BLaER1 treated with 17β-estradiol and CSF1 and Interleukin-3, amounts not matched to agents 10 nM and 100 nM (cell line): ENCODE measurements at regions not wholly inside any gene's neighbourhood (a gene's known extent, or its start where the extent isn't known, plus 50 kb on each side); places are given as distances from the start of the nearest gene placed in this dataset.
A peak's percentile ranks its signal among the peaks of the same experiment; 100 is the strongest.

Experiments used
- H3K27ac ChIP-seq, 11 experiments: shearing (Covaris generic); formaldehyde crosslinking; 2 replicates each; pipeline ENCODE4 v1.8.1; 2022
- H3K27me3 ChIP-seq, 11 experiments: shearing (Covaris generic); formaldehyde crosslinking; 2 replicates each; pipeline ENCODE4 v1.8.1; 2022
- H3K36me3 ChIP-seq, 11 experiments: shearing (Covaris generic); formaldehyde crosslinking; 2 replicates each; pipeline ENCODE4 v1.8.1; 2022
- H3K4me1 ChIP-seq, 10 experiments: shearing (Covaris generic); formaldehyde crosslinking; 2 replicates each; pipeline ENCODE4 v1.8.1; 2022
- H3K4me2 ChIP-seq, 11 experiments: shearing (Covaris generic); formaldehyde crosslinking; 2 replicates each; pipeline ENCODE4 v1.8.1; 2022
- H3K4me3 ChIP-seq, 10 experiments: shearing (Covaris generic); formaldehyde crosslinking; 2 replicates each; pipeline ENCODE4 v1.8.1; 2022
- H3K9ac ChIP-seq, 11 experiments: shearing (Covaris generic); formaldehyde crosslinking; 2 replicates each; pipeline ENCODE4 v1.8.1; 2022
- H3K9me3 ChIP-seq, 11 experiments: shearing (Covaris generic); formaldehyde crosslinking; replicated peaks in 1 of 11; 2 replicates each; pipeline ENCODE4 v1.8.1; 2022
- H4K20me1 ChIP-seq, 11 experiments: shearing (Covaris generic); formaldehyde crosslinking; 2 replicates each; pipeline ENCODE4 v1.8.1; 2022
- Cebpa-rat ChIP-seq, 11 experiments: shearing (Covaris generic); IDR thresholded peaks; 2 replicates each; pipeline ENCODE4 v1.8.1; 2022

- H3K36me3 ChIP-seq: no peaks in the 10 kb centered on the region
- no peak overlapping the region for H3K27ac ChIP-seq
- H3K4me2 ChIP-seq: peak overlapping the region in 6 of 11 experiments; percentile 1 to 46 (median 34); a peak in 8 of 22 replicates
- H3K4me3 ChIP-seq: no peak overlapping the region
- H3K9me3 ChIP-seq: peaks cover 0 to 26% (median 17%) of the 10 kb centered on the region in 11 experiments; a peak in 17 of 22 replicates
- H3K4me1 ChIP-seq: peaks cover 0 to 10% (median 0%) of the 10 kb centered on the region in 10 experiments; a peak in 8 of 20 replicates
- peaks cover 0 to 100% (median 0%) of the 10 kb centered on the region in 11 experiments; a peak in 8 of 22 replicates for H3K27me3 ChIP-seq
- TF ChIP-seq Cebpa-rat (IDR thresholded peaks at IDR 0.05): 0 out of 22 replicates have a peak, but pooled peaks of 1 of the 11 experiments have one; percentile 7
- peaks cover 0 to 22% (median 0%) of the 10 kb centered on the region in 11 experiments; a peak in 3 of 22 replicates for H4K20me1 ChIP-seq
- H3K9ac ChIP-seq: no peak overlapping the region
Measured at GRCh38 chr2:19120941-19121750, 237.3 kb downstream of the OSR1 start.

GRCh38 chr2:19120181-19120580 lies 238.2 kb downstream of the OSR1 start:
- no peak overlapping the region for H3K27ac ChIP-seq
- peaks cover 0 to 32% (median 17%) of the 10 kb centered on the region in 11 experiments; a peak in 17 of 22 replicates for H3K9me3 ChIP-seq
- H3K4me2 ChIP-seq: no peak overlapping the region
- no peaks in the 10 kb centered on the region for H3K36me3 ChIP-seq
- H3K4me1 ChIP-seq: peaks cover 0 to 10% (median 0%) of the 10 kb centered on the region in 10 experiments; a peak in 8 of 20 replicates
- H3K9ac ChIP-seq: no peak overlapping the region
- peaks cover 0 to 100% (median 0%) of the 10 kb centered on the region in 11 experiments; a peak in 8 of 22 replicates for H3K27me3 ChIP-seq
- no peak overlapping the region for H3K4me3 ChIP-seq
- peaks cover 0 to 22% (median 0%) of the 10 kb centered on the region in 11 experiments; a peak in 3 of 22 replicates for H4K20me1 ChIP-seq
- no peak for TF ChIP-seq Cebpa-rat (IDR thresholded peaks at IDR 0.05)

- Histone ChIP-seq H3K27me3 (peaks cover 0 to 100% (median 0%) of the 10 kb centered on the region in 11 experiments; a peak in 8 of 22 replicates), H3K27ac (no peak overlapping the region), H3K36me3 (no peaks in the 10 kb centered on the region), H3K9ac (no peak overlapping the region), H3K9me3 (peaks cover 0 to 32% (median 17%) of the 10 kb centered on the region in 11 experiments; a peak in 17 of 22 replicates), H3K4me3 (no peak overlapping the region), H4K20me1 (peaks cover 0 to 16% (median 0%) of the 10 kb centered on the region in 11 experiments; a peak in 3 of 22 replicates), H3K4me2 (no peak overlapping the region), H3K4me1 (peaks cover 0 to 10% (median 0%) of the 10 kb centered on the region in 10 experiments; a peak in 8 of 20 replicates)
- no peak for TF ChIP-seq Cebpa-rat (IDR thresholded peaks at IDR 0.05)
Measured at GRCh38 chr2:19119326-19120001, 239.0 kb downstream of the OSR1 start.

- TF ChIP-seq Cebpa-rat (IDR thresholded peaks at IDR 0.05): no peak
- Histone ChIP-seq H3K9me3 (peaks cover 0 to 32% (median 17%) of the 10 kb centered on the region in 11 experiments; a peak in 17 of 22 replicates), H3K4me1 (peaks cover 0 to 10% (median 0%) of the 10 kb centered on the region in 10 experiments; a peak in 8 of 20 replicates), H4K20me1 (peaks cover 0 to 13% (median 0%) of the 10 kb centered on the region in 11 experiments; a peak in 3 of 22 replicates), H3K27ac (no peak overlapping the region), H3K9ac (no peak overlapping the region), H3K4me2 (no peak overlapping the region), H3K36me3 (no peaks in the 10 kb centered on the region), H3K4me3 (no peak overlapping the region), H3K27me3 (peaks cover 0 to 99% (median 0%) of the 10 kb centered on the region in 11 experiments; a peak in 8 of 22 replicates)
Measured at GRCh38 chr2:19116918-19117317, 241.5 kb downstream of the OSR1 start.

GRCh38 chr2:19114754-19115231 lies 243.6 kb downstream of the OSR1 start:
- Histone ChIP-seq H3K4me2 (no peak overlapping the region), H3K9me3 (peaks cover 0 to 32% (median 17%) of the 10 kb centered on the region in 11 experiments; a peak in 17 of 22 replicates), H3K27me3 (peaks cover 0 to 99% (median 0%) of the 10 kb centered on the region in 11 experiments; a peak in 7 of 22 replicates), H3K9ac (no peak overlapping the region), H3K4me3 (no peak overlapping the region), H3K27ac (no peak overlapping the region), H3K4me1 (no peaks in the 10 kb centered on the region), H3K36me3 (no peaks in the 10 kb centered on the region), H4K20me1 (no peaks in the 10 kb centered on the region; a peak in 1 of 22 replicates)
- no peak for TF ChIP-seq Cebpa-rat (IDR thresholded peaks at IDR 0.05)

- Histone ChIP-seq H3K4me1 (no peaks in the 10 kb centered on the region), H3K27me3 (peaks cover 0 to 95% (median 0%) of the 10 kb centered on the region in 11 experiments; a peak in 7 of 22 replicates), H3K4me3 (no peak overlapping the region), H3K27ac (no peak overlapping the region), H3K9me3 (peaks cover 0 to 32% (median 17%) of the 10 kb centered on the region in 11 experiments; a peak in 17 of 22 replicates), H4K20me1 (no peaks in the 10 kb centered on the region; a peak in 1 of 22 replicates), H3K36me3 (no peaks in the 10 kb centered on the region), H3K4me2 (no peak overlapping the region), H3K9ac (no peak overlapping the region)
- no peak for TF ChIP-seq Cebpa-rat (IDR thresholded peaks at IDR 0.05)
Measured at GRCh38 chr2:19114126-19114525, 244.3 kb downstream of the OSR1 start.

- Histone ChIP-seq H3K27ac (no peak overlapping the region), H3K36me3 (no peaks in the 10 kb centered on the region), H3K4me1 (no peaks in the 10 kb centered on the region), H3K9me3 (peaks cover 0 to 8% (median 2%) of the 10 kb centered on the region in 11 experiments; a peak in 9 of 22 replicates), H3K9ac (no peak overlapping the region), H3K4me2 (no peak overlapping the region), H4K20me1 (no peaks in the 10 kb centered on the region), H3K27me3 (peaks cover 0 to 78% (median 0%) of the 10 kb centered on the region in 11 experiments; a peak in 5 of 22 replicates), H3K4me3 (no peak overlapping the region)
- no peak for TF ChIP-seq Cebpa-rat (IDR thresholded peaks at IDR 0.05)
Measured at GRCh38 chr2:19111354-19111753, 247.1 kb downstream of the OSR1 start.

- no peaks in the 10 kb centered on the region for H4K20me1 ChIP-seq
- peaks cover 0 to 8% (median 0%) of the 10 kb centered on the region in 11 experiments; a peak in 1 of 22 replicates for H3K9me3 ChIP-seq
- no peak overlapping the region for H3K4me2 ChIP-seq
- no peaks in the 10 kb centered on the region for H3K4me1 ChIP-seq
- no peak overlapping the region for H3K27ac ChIP-seq
- no peaks in the 10 kb centered on the region for H3K36me3 ChIP-seq
- TF ChIP-seq Cebpa-rat (IDR thresholded peaks at IDR 0.05): no peak
- H3K27me3 ChIP-seq: peaks cover 0 to 63% (median 0%) of the 10 kb centered on the region in 11 experiments; a peak in 4 of 22 replicates
- H3K9ac ChIP-seq: no peak overlapping the region
- H3K4me3 ChIP-seq: no peak overlapping the region
Measured at GRCh38 chr2:19109518-19109917, 248.9 kb downstream of the OSR1 start.
